HepG2 (cell line): ENCODE measurements at regions not wholly inside any gene's neighbourhood (a gene's known extent, or its start where the extent isn't known, plus 50 kb on each side); places are given as distances from the start of the nearest gene placed in this dataset.

Source experiments
- AHDC1 ChIP-seq: sonication (generic); formaldehyde crosslinking; IDR thresholded peaks from 2 replicates; pipeline ENCODE4 v1.5.1; 2020; ENCODE audit warnings: mild to moderate bottlenecking, missing genetic modification reagents, borderline replicate concordance
- CTCF ChIP-seq: sonication (generic); formaldehyde crosslinking; IDR thresholded peaks from 2 replicates; pipeline ENCODE4 v1.5.0; 2020; ENCODE audit warnings: mild to moderate bottlenecking, missing genetic modification reagents, moderate library complexity
- ETV6 ChIP-seq: sonication (generic); formaldehyde crosslinking; conservative IDR thresholded peaks from 2 replicates; pipeline ENCODE4 v1.4.0; 2020; ENCODE audit warnings: missing genetic modification reagents
- HMGA1 ChIP-seq: sonication (generic); formaldehyde crosslinking; conservative IDR thresholded peaks from 2 replicates; pipeline ENCODE4 v1.4.0; 2020; ENCODE audit warnings: missing genetic modification reagents
- HNF1A ChIP-seq, 2 experiments: sonication (generic) in 1 of 2; formaldehyde crosslinking in 1 of 2; IDR thresholded peaks; 2 replicates each; pipeline versions ENCODE4 v1.4.0 to v1.6.1; 2016 to 2020; ENCODE audit warnings: borderline replicate concordance in 1 of 2, low read depth in 1 of 2, mild to moderate bottlenecking in 1 of 2, missing genetic modification reagents in 1 of 2
- JARID2 ChIP-seq: sonication (generic); formaldehyde crosslinking; IDR thresholded peaks from 2 replicates; pipeline ENCODE4 v1.8.1; 2023; ENCODE audit warnings: missing genetic modification reagents, inconsistent platforms; ENCODE audit not compliant: insufficient replicate concordance
- MAFG ChIP-seq: sonication (generic); formaldehyde crosslinking; IDR thresholded peaks from 2 replicates; pipeline ENCODE4 v1.5.1; 2020; ENCODE audit warnings: mild to moderate bottlenecking, missing genetic modification reagents
- NR3C1 ChIP-seq: sonication (generic); formaldehyde crosslinking; IDR thresholded peaks from 2 replicates; pipeline ENCODE4 v1.4.0; 2020; ENCODE audit warnings: missing genetic modification reagents
- POLR2A ChIP-seq, 2 experiments: IDR thresholded peaks; 2 replicates each; pipeline ENCODE4 v1.6.1; 2011; ENCODE audit warnings: low read depth in 2 of 2, low read length in 2 of 2, mild to moderate bottlenecking in 1 of 2, moderate library complexity in 1 of 2; ENCODE audit not compliant: insufficient read depth in 1 of 2
- RAD21 ChIP-seq: fragments of 450-650 bp; formaldehyde crosslinking; IDR thresholded peaks from 2 replicates; pipeline ENCODE4 v1.5.0; 2020; ENCODE audit warnings: mild to moderate bottlenecking
- TEAD2 ChIP-seq: sonication (generic); formaldehyde crosslinking; IDR thresholded peaks from 2 replicates; pipeline ENCODE4 v1.9.0; 2021; ENCODE audit warnings: missing genetic modification reagents
- ZNF660 ChIP-seq: sonication (generic); formaldehyde crosslinking; IDR thresholded peaks from 2 replicates; pipeline ENCODE4 v1.5.1; 2020; ENCODE audit warnings: mild to moderate bottlenecking, low read depth, missing genetic modification reagents, borderline replicate concordance
- ZNF768 ChIP-seq: sonication (generic); formaldehyde crosslinking; IDR thresholded peaks from 2 replicates; pipeline ENCODE4 v1.4.0; 2020; ENCODE audit warnings: missing genetic modification reagents
- ZSCAN9 ChIP-seq: IDR thresholded peaks from 2 replicates; pipeline ENCODE4 v1.6.1; 2016; ENCODE audit warnings: borderline replicate concordance

GRCh38 chr2:167353605-167354280 is 465.5 kb downstream of the XIRP2 start:
- TF ChIP-seq HMGA1 = no peak
- TF ChIP-seq RAD21 (CRISPR knock-in tag) = no peak
- no peak for TF ChIP-seq AHDC1 (CRISPR knock-in tag)
- TF ChIP-seq ZSCAN9 (CRISPR knock-in tag) = no peak
- no peak for TF ChIP-seq ZNF660
- TF ChIP-seq TEAD2 (CRISPR knock-in tag) = no peak
- no peak for TF ChIP-seq MAFG
- TF ChIP-seq CTCF = no peak
- TF ChIP-seq ZNF768 (CRISPR knock-in tag) = no peak
- TF ChIP-seq POLR2A (IDR thresholded peaks at IDR 0.05; ENCODE audit: insufficient read depth in 1 of 2, low read depth in 2 of 2, low read length in 2 of 2) = no peak
- TF ChIP-seq NR3C1 (CRISPR knock-in tag) = no peak
- TF ChIP-seq HNF1A (IDR thresholded peaks at IDR 0.05; ENCODE audit: low read depth) = no peak
- no peak for TF ChIP-seq HNF1A (CRISPR knock-in tag; IDR thresholded peaks at IDR 0.05; ENCODE audit: borderline replicate concordance)
- no peak for TF ChIP-seq JARID2 (CRISPR knock-in tag)
- TF ChIP-seq ETV6 (CRISPR knock-in tag) = no peak
